SH-SY5Y (cell line): ENCODE measurements at regions not wholly inside any gene's neighbourhood (a gene's known extent, or its start where the extent isn't known, plus 50 kb on each side); places are given as distances from the start of the nearest gene placed in this dataset.

Experiments
- GATA2 ChIP-seq: IDR thresholded peaks from 2 replicates; pipeline ENCODE4 v1.6.1; 2011; ENCODE audit warnings: mild to moderate bottlenecking, low read depth, low read length
- GATA3 ChIP-seq: IDR thresholded peaks from 2 replicates; pipeline ENCODE4 v1.6.1; 2011; ENCODE audit warnings: low read depth, mild to moderate bottlenecking, low read length, moderate library complexity

DNA sequence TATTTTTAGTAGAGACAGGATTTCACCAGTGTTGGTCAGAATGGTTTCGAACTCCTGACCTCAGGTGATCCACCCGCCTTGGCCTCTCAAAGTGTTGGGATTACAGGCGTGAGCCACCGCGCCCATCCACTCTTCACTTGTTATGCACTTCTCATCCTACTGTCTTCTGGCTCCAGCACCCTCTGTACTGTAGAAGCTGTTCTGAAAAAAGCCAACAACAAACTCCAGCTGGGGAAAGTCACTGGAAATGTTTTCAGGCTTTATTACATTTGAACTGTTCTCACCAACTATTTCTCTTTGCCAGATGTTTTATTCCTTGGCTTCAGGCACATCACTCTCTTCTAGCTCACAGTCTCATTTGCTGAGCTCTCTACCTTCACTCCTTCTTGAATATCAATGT, 122.5 kb upstream of the EGR2 start:
- TF ChIP-seq GATA2 (no peak), GATA3 (no peak)
